ENCODE measurements at regions not wholly inside any gene's neighbourhood (a gene's known extent, or its start where the extent isn't known, plus 50 kb on each side); places are given as distances from the start of the nearest gene placed in this dataset.

DNA sequence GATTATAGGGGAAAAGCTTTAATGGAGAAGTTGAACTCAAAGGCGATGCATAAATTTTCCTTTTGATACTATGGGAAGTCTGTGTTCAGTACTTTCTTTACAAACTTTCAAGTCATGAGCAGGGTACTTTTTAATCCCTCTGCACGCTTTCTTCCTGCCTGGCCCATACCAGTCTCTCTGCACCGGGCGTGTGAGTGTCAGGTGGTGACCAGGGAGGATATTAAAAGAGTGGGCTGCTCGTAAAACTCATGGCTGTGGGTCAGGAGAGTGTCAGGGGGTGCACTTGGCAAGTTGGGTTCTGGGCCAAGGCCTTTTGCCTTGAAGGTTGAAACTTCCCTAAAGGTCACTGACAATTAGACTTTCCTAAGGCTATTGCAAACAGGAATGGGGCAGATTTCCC lies 367.8 kb downstream of the GPD2 start:
- Histone ChIP-seq H3K4me3 (no peak overlapping the region), H3K27me3 (no peaks in the 10 kb centered on the region), H3K9me3 (no peaks in the 10 kb centered on the region), H3K27ac (no peak overlapping the region), H3K36me3 (no peaks in the 10 kb centered on the region), H3K4me1 (no peaks in the 10 kb centered on the region)
- DNase-seq = no peak
- intact Hi-C loops (cut with DNase I; ENCODE audit: low total_unique reads) = no loop called here
- TF ChIP-seq, protein P1, sequence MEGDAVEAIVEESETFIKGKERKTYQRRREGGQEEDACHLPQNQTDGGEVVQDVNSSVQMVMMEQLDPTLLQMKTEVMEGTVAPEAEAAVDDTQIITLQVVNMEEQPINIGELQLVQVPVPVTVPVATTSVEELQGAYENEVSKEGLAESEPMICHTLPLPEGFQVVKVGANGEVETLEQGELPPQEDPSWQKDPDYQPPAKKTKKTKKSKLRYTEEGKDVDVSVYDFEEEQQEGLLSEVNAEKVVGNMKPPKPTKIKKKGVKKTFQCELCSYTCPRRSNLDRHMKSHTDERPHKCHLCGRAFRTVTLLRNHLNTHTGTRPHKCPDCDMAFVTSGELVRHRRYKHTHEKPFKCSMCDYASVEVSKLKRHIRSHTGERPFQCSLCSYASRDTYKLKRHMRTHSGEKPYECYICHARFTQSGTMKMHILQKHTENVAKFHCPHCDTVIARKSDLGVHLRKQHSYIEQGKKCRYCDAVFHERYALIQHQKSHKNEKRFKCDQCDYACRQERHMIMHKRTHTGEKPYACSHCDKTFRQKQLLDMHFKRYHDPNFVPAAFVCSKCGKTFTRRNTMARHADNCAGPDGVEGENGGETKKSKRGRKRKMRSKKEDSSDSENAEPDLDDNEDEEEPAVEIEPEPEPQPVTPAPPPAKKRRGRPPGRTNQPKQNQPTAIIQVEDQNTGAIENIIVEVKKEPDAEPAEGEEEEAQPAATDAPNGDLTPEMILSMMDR (IDR thresholded peaks at IDR 0.05) = no peak

DNA sequence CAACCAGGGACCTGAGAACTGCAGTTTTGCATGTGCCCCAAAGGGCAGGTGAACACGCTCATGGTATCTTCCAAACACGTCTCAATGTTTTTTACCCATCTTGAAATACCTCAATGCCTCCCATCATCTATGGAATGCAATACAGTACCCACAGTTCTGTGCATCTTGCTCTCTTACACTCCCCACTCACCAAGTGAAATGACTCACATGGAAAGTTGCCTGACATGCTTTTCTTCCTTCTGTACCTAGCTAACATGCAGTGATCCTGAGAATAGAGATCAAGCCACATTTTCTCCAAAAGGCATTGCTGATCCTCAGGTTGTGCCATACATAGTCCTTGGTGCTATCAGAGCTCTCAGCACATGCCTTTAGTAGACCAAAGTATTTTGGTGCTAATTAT lies 373.9 kb downstream of the GPD2 start:
- no peak for DNase-seq
- Histone ChIP-seq H3K27ac (no peak overlapping the region), H3K27me3 (no peaks in the 10 kb centered on the region), H3K36me3 (no peaks in the 10 kb centered on the region), H3K4me3 (no peak overlapping the region), H3K4me1 (no peaks in the 10 kb centered on the region), H3K9me3 (no peaks in the 10 kb centered on the region)
- intact Hi-C loops (cut with DNase I; ENCODE audit: low total_unique reads) = no loop called here
- TF ChIP-seq, protein P1 (IDR thresholded peaks at IDR 0.05) = no peak

DNA sequence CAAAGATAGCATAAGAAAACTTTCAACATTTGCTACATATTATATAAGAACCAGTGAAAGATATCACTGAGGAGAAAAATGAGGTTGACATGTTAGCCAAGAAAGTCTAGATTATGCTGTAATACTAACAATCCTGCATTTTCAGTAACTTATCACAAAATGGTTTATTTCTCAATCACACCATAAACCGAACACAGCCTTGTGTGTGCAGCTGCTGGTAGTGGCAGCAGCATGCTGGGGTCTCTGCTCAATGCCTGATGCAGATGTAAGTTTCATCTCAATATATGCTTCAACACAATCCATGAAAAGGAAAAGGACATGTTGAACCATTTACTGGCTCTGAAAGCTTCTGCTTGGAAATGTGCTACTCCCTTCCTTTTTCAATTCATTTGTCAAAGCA lies 376.3 kb downstream of the GPD2 start:
- Histone ChIP-seq H3K36me3 (no peaks in the 10 kb centered on the region), H3K9me3 (no peaks in the 10 kb centered on the region), H3K4me3 (no peak overlapping the region), H3K27ac (no peak overlapping the region), H3K27me3 (no peaks in the 10 kb centered on the region), H3K4me1 (no peaks in the 10 kb centered on the region)
- intact Hi-C loops (cut with DNase I; ENCODE audit: low total_unique reads) = no loop called here
- TF ChIP-seq, protein P1 (IDR thresholded peaks at IDR 0.05) = no peak
- no peak for DNase-seq

DNA sequence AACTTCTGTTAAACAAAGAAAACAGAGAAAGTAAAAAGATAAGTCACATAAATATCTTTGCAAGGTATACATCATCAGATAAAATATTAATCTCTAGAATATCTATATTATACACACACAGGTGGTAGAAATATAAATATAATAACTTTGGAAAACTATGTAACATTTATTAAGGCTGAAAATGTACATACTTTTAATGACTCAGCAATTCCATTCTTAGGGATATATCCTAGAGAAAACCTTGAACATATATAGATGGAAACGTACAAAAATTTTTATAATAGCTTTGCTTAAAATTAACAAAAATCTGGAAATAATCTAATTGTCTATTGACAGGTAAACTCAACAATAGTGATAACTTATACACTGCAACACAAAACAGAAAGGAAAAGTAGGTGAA lies 381.3 kb downstream of the GPD2 start:
- no peak for DNase-seq
- intact Hi-C loops (cut with DNase I; ENCODE audit: low total_unique reads) = no loop called here
- Histone ChIP-seq H3K27ac (no peak overlapping the region), H3K9me3 (no peaks in the 10 kb centered on the region), H3K36me3 (no peaks in the 10 kb centered on the region), H3K4me3 (no peak overlapping the region), H3K27me3 (no peaks in the 10 kb centered on the region), H3K4me1 (no peaks in the 10 kb centered on the region)
- TF ChIP-seq, protein P1 (IDR thresholded peaks at IDR 0.05) = no peak

DNA sequence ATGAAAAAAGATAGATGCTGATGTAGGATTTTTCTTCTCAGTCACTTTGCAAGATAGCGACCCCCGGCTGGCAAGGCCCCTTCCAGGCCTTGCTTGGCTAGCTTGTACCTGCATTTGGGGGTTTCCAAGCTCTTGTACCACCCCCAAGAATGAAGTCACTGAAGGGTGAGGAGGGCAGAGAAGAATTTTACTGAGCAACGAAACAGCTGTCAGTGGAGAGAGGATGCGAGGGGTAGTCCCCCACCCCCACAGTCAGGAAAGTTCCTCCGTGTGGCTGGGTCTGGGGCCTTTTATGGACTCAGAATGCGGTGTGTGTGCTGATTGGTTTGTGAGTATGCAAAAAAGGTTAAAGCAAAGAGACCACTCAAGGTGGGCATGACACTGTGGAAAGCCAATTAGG lies 382.0 kb downstream of the GPD2 start:
- Histone ChIP-seq H3K27ac (no peak overlapping the region), H3K36me3 (no peaks in the 10 kb centered on the region), H3K27me3 (no peaks in the 10 kb centered on the region), H3K9me3 (no peaks in the 10 kb centered on the region), H3K4me1 (no peaks in the 10 kb centered on the region), H3K4me3 (no peak overlapping the region)
- TF ChIP-seq, protein P1 (IDR thresholded peaks at IDR 0.05) = no peak
- intact Hi-C loops (cut with DNase I; ENCODE audit: low total_unique reads) = no loop called here
- no peak for DNase-seq

DNA sequence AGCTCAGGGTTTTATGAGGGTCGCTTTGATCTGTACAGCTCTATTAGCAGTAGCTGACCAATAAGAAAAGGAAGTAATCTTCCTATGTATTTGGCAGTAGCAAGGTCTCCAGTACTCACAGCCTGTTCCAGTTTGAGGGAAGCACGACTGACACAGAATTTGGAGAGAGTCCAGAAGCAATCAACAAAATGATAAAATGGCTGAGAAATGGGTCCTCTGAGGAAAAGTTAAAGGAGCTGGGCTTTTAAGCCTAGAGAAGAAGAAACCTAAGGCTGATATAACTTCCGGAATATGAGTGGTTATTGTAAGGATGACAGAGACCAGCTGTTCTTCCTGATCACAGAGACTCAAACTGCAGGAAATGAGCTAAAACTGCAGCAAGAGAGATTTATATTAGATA lies 382.8 kb downstream of the GPD2 start:
- H3K27me3 ChIP-seq = no peaks in the 10 kb centered on the region
- intact Hi-C loops (cut with DNase I; ENCODE audit: low total_unique reads) = no loop called here
- DNase-seq = no peak
- H3K4me1 ChIP-seq = no peaks in the 10 kb centered on the region
- TF ChIP-seq, protein P1 (IDR thresholded peaks at IDR 0.05) = no peak
- no peak overlapping the region for H3K4me3 ChIP-seq
- no peaks in the 10 kb centered on the region for H3K36me3 ChIP-seq
- H3K27ac ChIP-seq = no peak overlapping the region
- H3K9me3 ChIP-seq = no peaks in the 10 kb centered on the region
